GM12878 (cell line): ENCODE measurements at regions not wholly inside any gene's neighbourhood (a gene's known extent, or its start where the extent isn't known, plus 50 kb on each side); places are given as distances from the start of the nearest gene placed in this dataset.

ENCODE experiments used
- ATAC-seq: fragments of 200-7000 bp; cut with Tn5 transposase; 3 replicates; pipeline ENCODE4 v1.9.1; 2020; ENCODE audit warnings: mild to moderate bottlenecking, moderate library complexity
- BruUV-seq: library from RNA; stranded (reverse); fragments of 400-500 nt; replicated peaks from 2 replicates; lab custom pipeline; 2021; lab: Mats Ljungman, UMichigan
- CTCF ChIA-PET: fragments of 300-600 bp; sonication (Branson Sonifier 250); formaldehyde crosslinking; extraction: SDS; loops from one replicate; lab custom pipeline; 2021; ENCODE audit warnings: inconsistent platforms; lab: Yijun Ruan, JAX
- POLR2A ChIA-PET: fragments of 350-600 bp; formaldehyde crosslinking; extraction: SDS; loops from one replicate; lab custom pipeline; 2021; ENCODE audit warnings: inconsistent platforms; lab: Charles Lee
- RAD21 ChIA-PET: fragments of 300-600 bp; sonication (Branson Sonifier 250); formaldehyde crosslinking; loops from one replicate; lab custom pipeline; 2023; ENCODE audit warnings: antibody characterized with exemption; ENCODE audit not compliant: unreplicated experiment; lab: Charles Lee
- SMC1A ChIA-PET: fragments of 300-600 bp; sonication (Branson Sonifier 250); formaldehyde crosslinking; loops from one replicate; lab custom pipeline; 2023; ENCODE audit not compliant: unreplicated experiment, uncharacterized antibody; lab: Charles Lee
- DNase-seq: peaks from one replicate; pipeline ENCODE4 v3.0.0-alpha.2; 2011; ENCODE audit warnings: low read depth, low spot score
- FAIRE-seq: peaks from 3 replicates; lab custom pipeline; 2011; peaks lifted over from hg19 to GRCh38; lab: Jason Lieb, UNC
- H2AFZ ChIP-seq: 2 replicates; pipeline ENCODE4 v1.6.0; 2011; ENCODE audit warnings: low read depth, low read length, control low read depth; ENCODE audit not compliant: control insufficient read depth
- H3K27ac ChIP-seq: 2 replicates; pipeline ENCODE4 v1.5.1; 2011; ENCODE audit warnings: control low read depth; ENCODE audit not compliant: control insufficient read depth, insufficient read depth
- H3K27me3 ChIP-seq, 2 experiments: replicated peaks in 1 of 2; 2 replicates each; pipeline versions ENCODE4 v1.6.0 to v1.6.1; 2011; ENCODE audit warnings: low read length in 1 of 2; ENCODE audit not compliant: control insufficient read depth in 2 of 2, insufficient read depth in 2 of 2
- H3K36me3 ChIP-seq, 2 experiments: 2 replicates each; pipeline ENCODE4 v1.5.1; 2011; ENCODE audit warnings: low read length in 1 of 2; ENCODE audit not compliant: control insufficient read depth in 2 of 2, insufficient read depth in 2 of 2
- H3K4me1 ChIP-seq: 2 replicates; pipeline ENCODE4 v1.6.1; 2011; ENCODE audit warnings: mild to moderate bottlenecking, low read length, moderate library complexity, mixed read lengths; ENCODE audit not compliant: control insufficient read depth, insufficient read depth
- H3K4me2 ChIP-seq: 2 replicates; pipeline ENCODE4 v1.6.0; 2011; ENCODE audit warnings: control low read depth; ENCODE audit not compliant: control insufficient read depth, insufficient read depth
- H3K4me3 ChIP-seq: fragments of 200-600 bp; sonication (generic); 2 replicates; pipeline ENCODE4 v1.5.1; 2016
- H3K79me2 ChIP-seq: 2 replicates; pipeline ENCODE4 v1.6.0; 2011; ENCODE audit warnings: low read length; ENCODE audit not compliant: control insufficient read depth, insufficient read depth
- H3K9ac ChIP-seq: 2 replicates; pipeline ENCODE4 v1.8.0; 2011; ENCODE audit warnings: low read length, control low read depth, mixed read lengths; ENCODE audit not compliant: control insufficient read depth, insufficient read depth
- H3K9me3 ChIP-seq: replicated peaks from 3 replicates; pipeline ENCODE4 v1.5.1; 2011; ENCODE audit warnings: mild to moderate bottlenecking, low read length; ENCODE audit not compliant: control insufficient read depth, insufficient read depth
- H4K20me1 ChIP-seq: 2 replicates; pipeline ENCODE4 v1.6.0; 2011; ENCODE audit not compliant: control insufficient read depth, insufficient read depth
- BCL11A ChIP-seq: IDR thresholded peaks from 2 replicates; pipeline ENCODE4 v1.6.1; 2011; ENCODE audit warnings: low read depth, low read length
- BHLHE40 ChIP-seq, 2 experiments: fragments of 450-650 bp in 1 of 2; IDR thresholded peaks; 2 replicates each; pipeline ENCODE4 v1.6.1; 2011 to 2017; ENCODE audit warnings: low read depth in 2 of 2, borderline replicate concordance in 1 of 2, improper control_type of control experiment in 1 of 2, low read length in 1 of 2, mild to moderate bottlenecking in 1 of 2
- BRCA1 ChIP-seq: IDR thresholded peaks from 2 replicates; pipeline ENCODE4 v1.6.1; 2011; ENCODE audit warnings: low read depth, low read length, improper control_type of control experiment
- E2F8 ChIP-seq: fragments of 450-650 bp; IDR thresholded peaks from 2 replicates; pipeline ENCODE4 v1.6.1; 2018; ENCODE audit warnings: mild to moderate bottlenecking, low read depth, moderate library complexity; ENCODE audit not compliant: partially characterized antibody
- E4F1 ChIP-seq: fragments of 450-650 bp; IDR thresholded peaks from 2 replicates; pipeline ENCODE4 v1.6.1; 2018; ENCODE audit warnings: borderline replicate concordance, mild to moderate bottlenecking; ENCODE audit not compliant: partially characterized antibody
- ETV6 ChIP-seq, 2 experiments: fragments of 450-650 bp in 1 of 2; IDR thresholded peaks in 1 of 2; conservative IDR thresholded peaks in 1 of 2; 2 replicates each; pipeline ENCODE4 v1.6.1; 2014; ENCODE audit warnings: antibody characterized with exemption in 1 of 2, borderline replicate concordance in 1 of 2, low read depth in 1 of 2, mild to moderate bottlenecking in 1 of 2, moderate library complexity in 1 of 2
- HDAC2 ChIP-seq: fragments of 200-600 bp; sonication (generic); IDR thresholded peaks from 2 replicates; pipeline ENCODE4 v1.6.1; 2017
- NRF1 ChIP-seq: conservative IDR thresholded peaks from 2 replicates; pipeline ENCODE4 v1.6.1; 2011; ENCODE audit warnings: mild to moderate bottlenecking, low read depth, low read length, improper control_type of control experiment
- PRDM15 ChIP-seq: fragments of 450-650 bp; formaldehyde crosslinking; IDR thresholded peaks from 2 replicates; pipeline ENCODE4 v1.4.0; 2020; ENCODE audit warnings: mild to moderate bottlenecking, moderate library complexity
- SUPT20H ChIP-seq: IDR thresholded peaks from 2 replicates; pipeline ENCODE4 v1.6.1; 2011; ENCODE audit warnings: low read depth, mild to moderate bottlenecking, low read length, moderate library complexity, borderline replicate concordance; ENCODE audit not compliant: control insufficient read depth
- TBL1XR1 ChIP-seq: IDR thresholded peaks from 2 replicates; pipeline ENCODE4 v1.6.1; 2012; ENCODE audit warnings: low read depth, low read length, improper control_type of control experiment
- ZBTB4 ChIP-seq: fragments of 450-650 bp; formaldehyde crosslinking; IDR thresholded peaks from 2 replicates; pipeline ENCODE4 v1.4.0; 2022; ENCODE audit warnings: mild to moderate bottlenecking, moderate library complexity
- WGBS: methylation state at CpG from one replicate; pipeline ENCODE4 v1.1.6; 2016; ENCODE audit warnings: low lambda C conversion rate; ENCODE audit not compliant: insufficient replicate concordance, insufficient coverage; ENCODE audit errors: missing lambda C conversion rate; 5-methylcytosine and 5-hydroxymethylcytosine counted together
- in situ Hi-C: fragments of 300-500 bp; cut with MboI; formaldehyde crosslinking; loops from 9 replicates; pipeline ENCODE4 v1.14.3; 2018; ENCODE audit warnings: mixed read lengths
- intact Hi-C: fragments of 100-400 bp; cut with micrococcal nuclease; formaldehyde crosslinking; loops from one replicate; pipeline ENCODE4 v1.14.2; 2022; ENCODE audit not compliant: unreplicated experiment

GRCh38 chr5:34541067-34541466 is 115.1 kb upstream of the RAI14 start:
- Histone ChIP-seq H4K20me1 (no peaks in the 10 kb centered on the region), H3K4me2 (no peak overlapping the region), H3K4me3 (no peak overlapping the region), H3K27ac (no peak overlapping the region), H3K27me3 (no peaks in the 10 kb centered on the region; a peak in 1 of 4 replicates), H3K4me1 (no peaks in the 10 kb centered on the region), H3K9ac (no peak overlapping the region), H3K9me3 (no peaks in the 10 kb centered on the region; the same call in 1 of the 3 replicates), H3K36me3 (no peaks in the 10 kb centered on the region), H2AFZ (no peak overlapping the region), H3K79me2 (no peaks in the 10 kb centered on the region)
- ChIA-PET CTCF (no interaction called here), SMC1A (no interaction called here), RAD21 (no interaction called here), POLR2A (no interaction called here)
- ATAC-seq: no peak
- intact Hi-C loops: no loop called here
- FAIRE-seq: no peak
- BruUV-seq: no TSS peak
- DNase-seq: no peak
- in situ Hi-C loops: no loop called here
- WGBS: 60% methylated on average over 4 of the region's 4 CpGs
- no peak for TF ChIP-seq BHLHE40 (IDR thresholded peaks at IDR 0.05; ENCODE audit: borderline replicate concordance in 1 of 2, low read depth in 2 of 2, low read length in 1 of 2)
- TF ChIP-seq PRDM15 (CRISPR knock-in tag): no peak
- TF ChIP-seq ZBTB4: no peak
- TF ChIP-seq ETV6 (conservative IDR thresholded peaks at IDR 0.05 in 1 of 2, IDR thresholded peaks at IDR 0.05 in 1 of 2; ENCODE audit: borderline replicate concordance in 1 of 2, low read depth in 1 of 2): no peak
- TF ChIP-seq E4F1: no peak
- TF ChIP-seq BCL11A: no peak
- TF ChIP-seq NRF1: no peak
- no peak for TF ChIP-seq E2F8
- no peak for TF ChIP-seq HDAC2
- no peak for TF ChIP-seq TBL1XR1
- no peak for TF ChIP-seq BRCA1
- TF ChIP-seq SUPT20H: no peak
